Stimulated activated CD8-positive, alpha-beta memory T cell treated with anti-CD3 and anti-CD28 coated beads, Interleukin-15, amount 100 ng/mL, for 4 hours (primary cell): ENCODE measurements at regions not wholly inside any gene's neighbourhood (a gene's known extent, or its start where the extent isn't known, plus 50 kb on each side); places are given as distances from the start of the nearest gene placed in this dataset.

Experiments used
- DNase-seq, 2 donors: peaks; one replicate each; pipeline ENCODE4 v3.0.0-alpha.2; 2020; ENCODE audit warnings: low read depth in 2 of 2

DNA sequence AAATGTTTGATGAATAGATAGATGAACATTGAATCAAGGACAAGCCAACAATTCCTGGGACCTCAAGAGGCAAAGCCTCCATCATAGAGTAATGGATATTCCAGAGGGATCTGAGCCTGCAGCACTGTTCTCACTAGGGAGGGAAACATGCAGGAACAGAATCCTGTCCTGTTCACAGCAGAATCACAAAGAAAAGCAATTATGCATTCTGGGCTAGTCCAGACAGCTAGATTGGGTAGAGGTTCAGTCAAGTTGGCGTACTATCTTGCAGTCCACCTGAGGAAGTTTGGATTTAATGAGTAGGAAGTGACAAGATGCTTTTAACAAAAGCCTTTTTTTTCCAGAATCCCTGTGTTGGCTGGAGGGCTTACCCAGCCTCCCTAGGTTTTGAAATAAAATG is 314.5 kb upstream of the SEMA6D start:
- no peak for DNase-seq

DNA sequence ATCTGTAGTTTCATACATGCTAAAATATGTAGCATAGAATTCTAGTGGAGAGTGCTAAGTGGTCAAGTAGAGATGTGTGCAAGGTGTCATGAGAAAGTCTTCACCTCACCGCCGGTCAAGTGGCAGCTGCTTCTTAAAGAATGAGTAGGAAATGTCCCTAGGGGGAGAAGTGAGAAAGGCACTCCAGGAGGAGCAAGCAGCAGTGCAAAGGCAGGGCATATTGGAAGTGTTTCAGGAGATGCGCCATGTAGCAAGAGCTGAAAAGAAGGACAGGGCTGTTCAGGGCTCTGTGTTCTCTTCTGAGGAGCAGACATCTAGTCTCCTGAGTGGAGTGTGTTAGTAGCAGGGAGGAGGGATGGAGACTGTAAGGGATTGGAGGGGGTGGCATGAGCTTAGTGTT is 312.4 kb upstream of the SEMA6D start:
- DNase-seq: no peak

DNA sequence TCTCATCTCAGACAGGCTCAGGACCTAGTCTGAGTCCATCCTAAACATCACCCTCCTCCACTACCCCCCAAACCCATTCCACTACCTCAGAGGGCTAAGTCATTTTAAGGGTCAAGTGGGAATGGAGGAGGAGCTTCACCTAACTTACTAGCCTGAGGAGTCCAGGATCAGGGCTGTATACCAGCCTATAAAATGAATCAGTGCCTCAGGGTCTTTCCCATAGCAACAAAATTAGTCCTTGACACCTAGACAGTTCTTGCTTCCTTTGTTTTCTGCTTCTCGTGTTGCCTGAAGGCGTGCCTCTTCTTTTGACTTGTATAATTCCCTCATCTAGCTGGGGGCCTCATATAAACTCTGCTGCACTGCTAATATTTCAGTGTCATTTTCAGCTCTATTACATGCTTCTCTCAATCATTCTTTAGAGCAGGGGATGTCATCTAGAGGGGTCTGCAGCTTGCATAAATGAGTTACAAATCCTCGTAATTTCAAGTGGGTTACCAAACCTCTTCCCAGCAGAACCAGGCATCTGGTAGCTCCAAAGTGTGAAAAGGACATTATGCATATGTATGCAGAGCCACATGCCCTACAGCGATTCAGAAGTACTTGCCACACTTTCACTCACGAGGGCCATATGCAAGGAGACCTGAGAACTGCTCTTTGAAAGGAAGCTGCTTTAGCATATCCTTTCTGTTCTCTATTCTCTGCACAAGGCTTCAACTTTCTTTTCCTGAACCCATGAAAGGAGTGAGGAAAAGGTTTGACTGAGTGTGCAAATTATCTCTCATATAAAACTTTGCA is 311.7 kb upstream of the SEMA6D start:
- DNase-seq: no peak

DNA sequence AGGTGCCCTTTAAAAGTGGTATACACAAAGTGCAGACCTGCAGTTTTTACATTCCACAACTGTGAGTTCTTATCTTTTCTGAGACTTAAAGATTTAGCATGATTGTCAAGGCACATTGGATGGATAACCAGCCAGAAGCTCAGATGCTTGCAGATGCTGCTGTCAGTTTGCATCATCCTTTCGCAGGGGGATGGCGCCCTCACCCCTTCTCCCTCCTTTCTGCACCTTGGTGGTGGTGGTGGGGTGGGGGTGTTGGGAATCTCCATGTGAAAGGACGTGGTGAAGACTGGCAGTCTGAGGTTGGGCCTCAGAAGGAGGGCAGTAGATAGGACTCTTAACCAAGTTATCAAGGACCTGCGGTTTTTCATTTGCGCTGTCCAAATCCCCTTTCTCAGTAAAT is 309.6 kb upstream of the SEMA6D start:
- DNase-seq: no peak

DNA sequence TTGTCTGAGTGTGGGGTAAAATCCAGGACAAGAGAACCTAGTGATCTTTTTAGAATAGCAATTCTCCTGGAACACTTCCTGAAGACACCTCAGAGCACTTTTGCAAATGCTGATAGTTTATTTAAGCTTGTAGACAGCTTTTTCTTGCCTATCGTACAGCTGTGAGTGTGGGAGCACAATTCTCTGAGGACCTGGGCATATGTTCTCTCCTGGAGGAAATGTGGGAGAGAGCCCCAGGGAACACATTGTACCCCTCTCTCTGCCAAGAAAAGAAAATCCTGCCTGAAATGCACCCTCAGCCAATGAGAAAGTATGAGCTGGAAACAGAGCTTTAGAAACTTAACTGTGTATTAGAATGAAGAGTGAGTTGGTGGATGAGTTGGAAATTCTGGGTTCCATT is 308.3 kb upstream of the SEMA6D start:
- no peak for DNase-seq

DNA sequence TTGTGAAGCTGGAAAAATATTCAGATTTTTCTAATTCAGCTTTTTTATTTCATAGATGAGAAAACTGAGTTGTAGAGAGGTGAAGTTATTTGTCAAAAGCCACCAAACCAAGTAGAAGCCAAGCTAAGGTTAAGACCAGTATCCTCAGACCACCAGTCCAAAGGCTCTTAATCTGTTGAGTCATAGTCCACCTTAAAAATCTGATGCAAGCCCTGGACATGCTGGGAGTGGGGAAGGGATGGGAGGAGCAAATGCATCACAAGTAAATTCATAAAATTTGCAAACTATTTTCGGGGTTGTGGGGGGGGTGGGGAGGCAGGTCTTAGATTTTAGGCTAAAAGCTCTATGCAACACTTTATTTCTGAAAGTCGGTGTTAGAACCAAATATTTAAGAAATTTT is 307.7 kb upstream of the SEMA6D start:
- DNase-seq: no peak

DNA sequence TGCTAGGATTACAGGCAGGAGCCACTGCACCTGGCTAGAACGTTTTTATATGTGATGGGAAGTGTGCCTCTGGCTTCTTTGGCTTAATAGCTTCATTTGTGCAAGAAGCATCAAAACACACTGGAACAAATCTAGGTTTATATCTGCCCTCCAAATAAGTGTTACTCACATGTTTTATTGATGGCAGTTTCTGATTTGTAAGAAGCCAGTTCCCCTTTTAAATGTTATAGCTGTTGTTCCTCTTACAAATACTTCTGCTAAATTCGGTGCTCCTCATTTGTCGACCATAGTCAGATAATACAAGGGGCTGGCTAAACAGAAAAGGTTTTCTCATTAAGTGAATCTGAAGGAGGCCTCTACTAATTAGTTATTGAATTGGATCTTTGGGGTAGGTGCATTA is 307.1 kb upstream of the SEMA6D start:
- DNase-seq: no peak

DNA sequence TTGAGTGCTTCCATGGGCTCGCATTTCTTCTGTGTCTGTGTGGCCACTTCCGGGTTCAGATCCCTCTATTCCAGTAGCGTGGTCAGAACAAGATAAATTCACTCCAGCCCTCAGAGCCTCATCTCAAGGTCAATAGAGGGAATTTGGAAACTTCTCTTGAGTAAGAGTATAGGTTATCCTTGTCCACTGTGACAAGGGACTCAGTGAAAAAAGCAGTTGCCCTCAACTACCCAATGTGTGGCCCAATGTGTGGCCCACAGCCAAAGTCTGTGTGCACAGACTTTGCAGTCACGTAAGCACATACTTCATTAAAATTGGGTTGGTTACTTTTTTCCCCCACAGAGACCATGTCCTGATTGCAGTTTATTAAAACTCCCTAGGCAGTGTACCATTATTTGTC is 305.6 kb upstream of the SEMA6D start:
- DNase-seq: no peak

DNA sequence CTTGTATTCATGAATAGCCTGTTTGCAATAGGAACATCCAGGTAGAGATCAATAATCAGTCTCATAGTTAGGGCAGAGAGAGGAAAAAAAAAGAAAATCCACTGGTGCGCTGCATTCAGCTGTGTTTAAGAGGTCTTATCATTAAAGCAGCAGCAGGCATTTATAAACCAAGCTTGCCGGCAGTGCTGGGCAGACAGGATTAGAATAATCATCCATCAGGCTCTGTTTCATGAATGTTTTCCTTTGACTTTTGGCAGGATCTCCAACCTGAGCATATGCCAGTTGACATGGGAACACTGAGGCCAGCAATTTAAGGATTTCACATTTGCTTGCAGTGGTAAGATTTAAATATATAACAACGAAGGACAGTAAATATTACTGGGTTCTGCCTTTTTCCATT is 305.2 kb upstream of the SEMA6D start:
- DNase-seq: no peak

DNA sequence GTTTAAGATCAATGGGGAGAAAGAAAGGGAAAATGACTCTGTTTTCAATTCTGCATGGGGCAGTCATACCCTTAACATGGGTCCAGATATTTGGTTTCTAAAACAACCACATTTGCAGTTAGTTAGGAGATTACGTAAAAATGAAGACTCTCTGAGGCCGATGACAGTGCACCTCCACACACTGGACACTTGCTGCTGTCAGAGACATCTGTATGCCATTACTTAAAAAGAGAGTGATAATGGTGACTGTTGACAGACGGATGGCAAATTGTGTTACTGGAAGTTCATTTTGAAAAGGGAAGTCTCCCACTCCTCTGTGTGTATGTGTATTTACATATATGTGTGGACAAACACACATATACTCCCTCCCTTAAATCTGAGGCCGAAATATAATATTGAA is 304.5 kb upstream of the SEMA6D start:
- DNase-seq: no peak

DNA sequence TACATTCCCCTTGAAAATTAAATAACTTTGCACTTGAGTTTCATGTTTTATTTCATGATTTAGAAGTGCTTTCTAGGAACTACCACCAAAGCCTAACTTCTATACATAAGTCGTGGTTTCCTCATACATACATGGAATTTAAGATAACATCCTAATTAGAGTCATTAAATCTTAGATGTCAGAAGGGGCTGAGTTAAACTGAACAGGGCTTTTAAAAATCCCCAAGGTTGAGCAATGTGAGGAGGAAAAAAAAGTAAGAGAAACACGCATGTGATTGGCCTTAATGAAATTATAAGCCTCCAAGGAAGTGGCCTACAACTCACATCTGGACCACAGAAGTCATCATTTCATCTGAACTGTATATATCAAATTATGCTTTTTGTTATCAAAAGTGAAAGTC is 303.1 kb upstream of the SEMA6D start:
- no peak for DNase-seq

DNA sequence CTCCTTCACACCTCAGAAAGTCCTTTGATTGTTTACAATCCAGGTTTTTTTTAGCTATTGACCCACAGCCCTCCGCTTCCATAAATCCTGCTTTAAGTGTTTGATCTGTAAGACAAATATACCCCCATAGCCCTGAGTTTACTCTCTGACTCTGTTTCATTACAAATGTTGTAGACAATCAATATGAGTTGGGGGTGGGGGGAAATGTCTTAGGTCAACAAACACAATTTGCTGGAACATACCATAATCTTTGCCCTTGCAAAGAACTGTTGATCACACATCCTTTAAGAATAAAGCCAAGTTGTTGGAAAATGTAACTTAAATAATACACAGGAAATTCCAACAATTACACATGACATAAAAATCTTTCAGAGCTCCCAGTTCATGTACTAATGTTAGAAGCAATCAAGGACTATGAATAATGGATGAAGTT is 301.8 kb upstream of the SEMA6D start:
- DNase-seq: no peak

DNA sequence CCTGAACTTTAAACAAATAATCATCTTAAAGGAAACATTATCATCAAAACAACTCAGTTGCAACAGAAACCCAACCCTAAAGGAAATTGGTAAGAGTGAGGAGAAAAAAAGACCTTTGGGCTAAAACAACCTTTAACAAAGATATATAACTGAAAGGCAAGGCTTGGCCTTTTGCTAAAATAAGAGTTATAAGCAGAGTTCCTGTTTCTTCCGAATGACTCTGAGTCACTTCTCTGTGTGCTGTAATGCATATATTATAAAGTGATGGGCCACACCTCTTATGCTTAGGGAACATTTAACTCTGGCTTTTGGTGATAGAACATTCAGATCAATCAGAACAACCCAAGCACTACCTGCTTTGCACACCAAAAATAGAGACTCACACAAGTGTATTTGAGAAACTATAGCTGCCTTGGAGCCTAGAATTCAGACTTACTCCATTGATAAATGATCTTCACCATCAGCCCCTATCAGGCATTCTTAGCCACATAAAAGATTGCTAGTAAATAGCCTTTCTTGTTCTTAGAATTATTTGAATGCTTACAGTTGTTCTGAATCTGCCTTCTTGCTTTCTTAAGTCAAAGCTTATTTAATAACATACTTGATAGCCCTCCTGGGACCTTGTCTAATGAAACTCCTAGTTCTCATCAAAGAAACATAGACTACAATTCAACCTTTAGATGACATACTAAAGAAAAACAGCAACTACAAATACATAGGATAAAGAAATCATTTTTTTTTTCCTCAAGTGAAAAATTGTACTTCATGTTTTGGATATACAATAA is 294.2 kb upstream of the SEMA6D start:
- no peak for DNase-seq

DNA sequence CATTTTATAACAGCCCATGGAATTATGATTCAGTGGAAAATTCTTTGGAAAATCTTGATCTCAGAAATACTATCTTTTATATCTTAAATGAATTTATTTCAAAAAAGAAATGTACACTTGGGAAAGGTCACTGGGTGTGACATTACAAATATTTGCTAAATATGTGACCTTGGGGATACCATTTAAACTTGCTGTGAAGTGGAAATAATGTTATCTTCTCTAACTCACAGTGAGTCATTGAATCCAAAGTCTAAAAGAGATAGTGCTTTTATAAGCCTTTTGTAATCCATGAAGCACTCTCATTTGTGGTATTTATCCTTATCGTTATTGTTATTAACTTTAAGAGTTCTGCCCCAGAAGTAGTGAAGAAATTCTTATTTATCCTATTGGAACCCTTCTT is 289.8 kb upstream of the SEMA6D start:
- DNase-seq: no peak

DNA sequence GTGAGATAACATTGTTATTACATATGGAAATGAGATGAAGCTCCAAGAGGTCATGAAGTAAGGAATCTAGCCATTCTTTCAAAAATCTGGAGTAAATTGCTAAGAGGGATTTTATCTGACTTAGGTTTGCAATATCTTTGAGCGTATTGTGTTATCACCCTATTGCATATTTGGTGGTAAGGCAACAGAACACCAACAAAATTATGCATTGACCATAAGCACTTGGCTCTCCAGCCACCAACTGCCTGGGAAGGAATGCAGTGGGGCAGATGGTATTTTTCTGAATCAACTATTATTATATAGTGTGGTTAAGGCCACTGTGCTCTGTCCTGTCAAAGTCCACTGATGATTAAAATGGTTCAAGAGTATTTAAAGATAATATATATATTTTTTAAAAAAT is 287.9 kb upstream of the SEMA6D start:
- no peak for DNase-seq

DNA sequence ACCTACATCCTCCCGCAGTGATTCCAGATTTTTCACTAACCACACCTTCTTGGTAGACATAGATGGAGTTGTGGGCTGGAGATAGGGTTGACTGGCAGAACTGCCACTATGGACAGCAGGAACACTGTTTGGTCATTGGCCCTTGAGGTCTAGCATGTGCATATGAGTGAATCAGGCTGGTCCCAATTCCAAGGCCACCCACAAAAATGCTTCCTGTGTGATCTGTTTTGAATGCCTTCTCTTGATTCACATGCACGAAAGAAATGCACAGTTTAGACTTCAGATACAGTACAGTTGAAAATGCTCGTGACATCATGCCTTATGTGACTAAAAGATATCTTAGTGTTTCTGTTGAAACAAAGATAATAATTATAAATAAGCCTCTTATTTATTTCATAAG is 285.8 kb upstream of the SEMA6D start:
- no peak for DNase-seq

DNA sequence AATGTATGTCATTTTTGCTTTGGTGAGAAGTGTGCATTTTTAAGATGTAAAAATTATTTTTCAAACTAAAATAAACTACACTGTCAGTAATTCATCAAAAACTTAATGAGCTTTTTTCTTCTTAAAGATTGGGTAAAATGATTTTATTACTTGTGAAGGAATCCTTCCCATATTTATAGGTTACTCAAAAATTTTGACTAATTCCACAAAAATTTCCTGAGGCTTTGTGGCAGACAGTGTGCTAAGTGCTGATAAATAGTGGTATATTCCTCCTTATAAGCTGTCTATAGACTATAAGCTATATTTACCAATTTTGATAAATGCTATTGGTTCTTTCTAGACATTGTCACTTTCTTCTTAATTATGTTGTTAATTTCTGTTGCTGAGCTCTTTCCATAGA is 284.5 kb upstream of the SEMA6D start:
- no peak for DNase-seq

DNA sequence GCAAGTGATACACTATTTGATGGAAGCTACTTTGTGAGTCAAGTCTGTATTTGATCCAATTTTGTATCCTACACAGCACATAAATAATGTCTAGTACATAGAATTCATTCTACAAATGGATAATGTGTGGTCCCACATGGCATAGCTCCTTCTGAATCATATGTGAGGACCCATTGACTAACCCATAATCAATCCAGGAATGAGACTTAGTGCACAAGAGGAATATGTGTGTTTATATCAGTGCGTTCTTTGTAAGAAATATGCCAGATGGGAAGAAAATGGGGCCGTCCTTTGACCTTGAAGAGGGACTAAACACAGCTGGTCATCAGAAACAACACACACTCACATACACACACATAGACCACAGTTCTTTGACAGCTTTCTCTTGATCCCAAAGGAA is 282.7 kb upstream of the SEMA6D start:
- no peak for DNase-seq

DNA sequence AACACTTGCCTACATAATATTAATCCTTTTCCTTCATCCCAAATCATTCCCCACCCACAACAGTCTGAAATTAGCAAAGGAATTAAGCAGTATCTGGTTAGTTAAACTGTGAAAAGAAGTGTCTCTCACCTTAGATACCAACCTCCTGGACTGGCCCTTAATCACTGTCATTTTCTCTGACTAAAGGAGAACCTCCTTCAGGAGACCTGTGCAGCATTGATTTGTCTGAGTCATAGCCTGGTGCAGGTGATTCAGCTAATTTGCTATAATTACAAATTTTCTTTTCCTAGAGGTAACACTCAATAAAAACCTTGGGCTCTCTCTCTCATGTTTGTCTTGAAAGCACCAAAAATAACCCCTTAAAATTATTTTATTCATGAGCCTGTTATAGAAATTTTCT is 279.8 kb upstream of the SEMA6D start:
- no peak for DNase-seq

DNA sequence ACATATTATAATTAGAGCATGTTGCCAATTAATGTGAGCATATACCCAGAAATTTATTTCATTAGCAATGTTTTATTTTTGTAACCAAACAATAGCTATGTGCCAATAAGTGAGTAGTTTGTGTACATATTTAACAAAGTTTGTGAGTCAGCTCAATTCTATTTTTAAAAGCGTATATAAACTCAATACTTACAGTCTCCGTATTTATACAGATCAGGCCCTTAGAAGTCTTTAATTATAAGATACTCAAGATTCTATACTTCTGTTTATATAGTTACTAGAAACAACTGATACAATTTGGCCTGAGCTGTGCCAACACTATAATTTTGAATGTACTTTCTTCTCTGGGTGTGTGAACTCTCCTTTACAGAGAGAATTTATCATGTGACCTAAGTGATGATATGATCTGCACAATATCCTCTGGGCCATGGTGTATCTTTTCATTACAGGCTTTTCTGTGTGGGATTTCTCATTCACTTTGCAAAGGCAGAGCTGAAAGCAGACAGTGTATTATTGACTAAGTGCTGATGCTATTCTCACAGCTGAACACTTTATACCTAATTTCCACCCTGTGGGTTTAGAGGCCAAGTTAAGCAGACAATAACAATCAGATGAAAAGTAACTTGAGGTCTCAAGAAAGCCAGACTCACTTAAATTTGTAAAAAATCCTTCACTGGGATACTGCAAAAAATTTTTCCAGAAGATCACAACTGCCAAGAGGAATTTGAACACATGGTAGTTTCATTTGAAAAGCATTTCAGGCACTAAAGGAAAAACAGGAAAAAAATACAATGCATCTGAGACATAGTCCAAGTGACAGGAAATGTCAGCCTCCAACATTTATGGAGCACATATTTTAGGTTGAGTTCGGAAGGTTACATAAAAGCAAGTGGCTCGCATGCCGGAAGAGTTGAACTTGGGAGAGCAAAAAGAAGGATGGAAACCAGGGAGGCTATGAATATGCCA is 277.9 kb upstream of the SEMA6D start:
- no peak for DNase-seq

DNA sequence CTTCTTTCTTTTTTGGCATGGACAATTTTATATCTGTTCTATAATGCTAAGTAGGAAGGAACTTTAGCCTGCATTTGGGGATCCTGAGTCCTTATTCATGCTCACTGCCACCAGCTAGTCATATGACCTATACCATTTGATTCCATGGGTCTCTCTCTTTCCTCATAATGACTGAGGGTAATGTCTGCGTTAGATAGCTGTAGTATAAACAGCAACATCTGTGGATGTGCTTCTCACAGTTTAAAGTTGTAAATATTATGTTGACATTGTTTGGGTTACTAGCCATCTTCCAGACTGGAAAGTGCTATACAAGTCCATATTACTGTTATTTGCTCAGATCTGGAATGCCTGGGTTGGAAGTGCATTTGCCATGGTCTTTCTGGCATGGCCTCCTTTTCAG is 274.9 kb upstream of the SEMA6D start:
- no peak for DNase-seq

DNA sequence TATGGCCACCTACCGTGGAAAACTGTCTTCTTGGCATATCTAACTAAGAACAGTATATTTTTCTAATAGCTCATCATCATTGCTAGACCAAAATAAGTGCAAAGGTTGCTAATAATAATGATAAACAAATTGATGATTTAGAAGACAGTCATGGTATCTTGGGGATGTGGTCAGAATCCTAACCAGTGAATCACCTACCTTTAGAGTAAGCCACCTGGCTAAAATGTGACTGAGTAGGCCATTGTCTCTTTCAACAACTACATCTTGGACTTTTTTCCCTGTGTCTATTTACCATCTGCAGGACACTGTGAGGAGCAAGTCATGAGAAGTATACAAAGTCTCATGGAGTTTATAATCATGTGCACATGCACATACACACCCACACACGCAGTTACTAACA is 273.5 kb upstream of the SEMA6D start:
- DNase-seq: no peak
